ENCODE measurements at regions not wholly inside any gene's neighbourhood (a gene's known extent, or its start where the extent isn't known, plus 50 kb on each side); places are given as distances from the start of the nearest gene placed in this dataset.

- H3K9me2 ChIP-seq (replicated peaks; ENCODE audit: insufficient read depth), result no peaks in the 10 kb centered on the region
- no peaks in the 10 kb centered on the region for H3K27me3 ChIP-seq
- H3K27ac ChIP-seq, result peak overlapping the region; percentile 48
- no peaks in the 10 kb centered on the region for H3K79me2 ChIP-seq
- H3K36me3 ChIP-seq (replicated peaks; ENCODE audit: insufficient read depth, low read depth), result no peaks in the 10 kb centered on the region
- TF ChIP-seq EZH2phosphoT487 (IDR thresholded peaks at IDR 0.05; ENCODE audit: low read depth, severe bottlenecking, unreplicated experiment) (no peak), EZH2 (IDR thresholded peaks at IDR 0.05; ENCODE audit: borderline replicate concordance) (no peak)
- TF ChIP-seq, protein P1, sequence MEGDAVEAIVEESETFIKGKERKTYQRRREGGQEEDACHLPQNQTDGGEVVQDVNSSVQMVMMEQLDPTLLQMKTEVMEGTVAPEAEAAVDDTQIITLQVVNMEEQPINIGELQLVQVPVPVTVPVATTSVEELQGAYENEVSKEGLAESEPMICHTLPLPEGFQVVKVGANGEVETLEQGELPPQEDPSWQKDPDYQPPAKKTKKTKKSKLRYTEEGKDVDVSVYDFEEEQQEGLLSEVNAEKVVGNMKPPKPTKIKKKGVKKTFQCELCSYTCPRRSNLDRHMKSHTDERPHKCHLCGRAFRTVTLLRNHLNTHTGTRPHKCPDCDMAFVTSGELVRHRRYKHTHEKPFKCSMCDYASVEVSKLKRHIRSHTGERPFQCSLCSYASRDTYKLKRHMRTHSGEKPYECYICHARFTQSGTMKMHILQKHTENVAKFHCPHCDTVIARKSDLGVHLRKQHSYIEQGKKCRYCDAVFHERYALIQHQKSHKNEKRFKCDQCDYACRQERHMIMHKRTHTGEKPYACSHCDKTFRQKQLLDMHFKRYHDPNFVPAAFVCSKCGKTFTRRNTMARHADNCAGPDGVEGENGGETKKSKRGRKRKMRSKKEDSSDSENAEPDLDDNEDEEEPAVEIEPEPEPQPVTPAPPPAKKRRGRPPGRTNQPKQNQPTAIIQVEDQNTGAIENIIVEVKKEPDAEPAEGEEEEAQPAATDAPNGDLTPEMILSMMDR (IDR thresholded peaks at IDR 0.05; ENCODE audit: poor library complexity), result no peak
- no peak overlapping the region for H2AFZ ChIP-seq
- peaks cover 22% of the 10 kb centered on the region for H3K4me1 ChIP-seq (ENCODE audit: insufficient read depth)
- H3K9me3 ChIP-seq (ENCODE audit: low read depth), result no peaks in the 10 kb centered on the region
- no peaks in the 10 kb centered on the region for H4K20me1 ChIP-seq (ENCODE audit: insufficient read depth, poor library complexity, severe bottlenecking)
- no peak for DNase-seq (ENCODE audit: low spot score)
- H3K4me3 ChIP-seq, result no peak overlapping the region
- no peak overlapping the region for H3K4me2 ChIP-seq
Observed at GRCh38 chr5:67816456-67816855, 399.1 kb upstream of the PIK3R1 start.

DNA sequence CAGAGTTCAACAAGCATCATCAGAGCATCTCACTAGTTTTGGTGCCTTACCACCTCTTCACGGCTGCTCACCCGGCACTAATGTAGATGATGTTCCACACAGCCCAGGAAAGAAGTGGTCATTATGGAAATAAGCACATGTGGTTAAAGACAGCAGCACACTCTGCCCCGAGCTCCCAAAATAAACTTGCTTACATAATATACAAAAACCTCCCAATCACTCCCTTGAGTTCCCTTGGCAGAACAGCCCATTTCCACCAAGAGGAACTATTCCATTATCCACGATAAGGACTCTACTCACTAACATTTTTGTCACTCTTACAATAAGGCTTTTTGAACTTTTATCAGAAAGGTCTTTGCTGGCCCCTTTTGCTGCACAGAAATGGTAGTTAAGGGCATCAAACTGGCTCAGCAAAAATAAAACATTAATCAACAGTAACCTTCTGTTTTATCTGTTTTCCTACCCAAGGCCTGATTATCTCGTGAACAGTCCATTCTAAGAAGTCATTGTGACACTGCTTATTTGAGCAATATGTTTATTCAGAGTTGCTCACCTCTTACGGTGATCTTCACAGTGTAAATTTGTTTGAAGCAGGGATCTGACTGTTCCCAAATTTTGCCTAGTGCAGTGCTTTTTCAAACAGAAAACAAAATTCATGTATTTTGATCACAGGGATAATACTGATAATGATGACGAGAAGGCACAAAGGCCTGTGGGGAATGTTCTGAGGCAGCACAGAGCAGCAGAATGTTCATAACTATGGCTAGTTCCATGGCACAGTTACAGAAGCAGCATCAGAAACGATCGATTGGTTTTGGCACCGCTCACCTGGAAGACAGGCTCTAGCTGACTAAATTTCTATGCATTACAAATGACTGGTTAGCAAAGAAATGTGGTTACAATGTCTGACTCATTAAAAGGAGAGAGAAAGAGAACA, 399.8 kb upstream of the PIK3R1 start:
- Histone ChIP-seq H3K27ac (peak overlapping the region; percentile 48), H3K27me3 (no peaks in the 10 kb centered on the region), H2AFZ (no peak overlapping the region), H3K4me3 (no peak overlapping the region), H3K9me2 (replicated peaks; ENCODE audit: insufficient read depth) (no peaks in the 10 kb centered on the region), H3K4me1 (ENCODE audit: insufficient read depth) (peaks cover 22% of the 10 kb centered on the region), H3K79me2 (no peaks in the 10 kb centered on the region), H3K4me2 (peak overlapping the region; percentile 44), H3K36me3 (replicated peaks; ENCODE audit: insufficient read depth, low read depth) (no peaks in the 10 kb centered on the region), H4K20me1 (ENCODE audit: insufficient read depth, poor library complexity, severe bottlenecking) (no peaks in the 10 kb centered on the region), H3K9me3 (ENCODE audit: low read depth) (no peaks in the 10 kb centered on the region)
- peak; percentile 10 for DNase-seq (ENCODE audit: low spot score)
- 67% methylated on average over 10 of the region's 10 CpGs for WGBS (ENCODE audit: low lambda C conversion rate, missing lambda C conversion rate)
- TF ChIP-seq EZH2phosphoT487 (IDR thresholded peaks at IDR 0.05; ENCODE audit: low read depth, severe bottlenecking, unreplicated experiment) (no peak), EZH2 (IDR thresholded peaks at IDR 0.05; ENCODE audit: borderline replicate concordance) (no peak)
- TF ChIP-seq, protein P1 (IDR thresholded peaks at IDR 0.05; ENCODE audit: poor library complexity), result no peak

DNA sequence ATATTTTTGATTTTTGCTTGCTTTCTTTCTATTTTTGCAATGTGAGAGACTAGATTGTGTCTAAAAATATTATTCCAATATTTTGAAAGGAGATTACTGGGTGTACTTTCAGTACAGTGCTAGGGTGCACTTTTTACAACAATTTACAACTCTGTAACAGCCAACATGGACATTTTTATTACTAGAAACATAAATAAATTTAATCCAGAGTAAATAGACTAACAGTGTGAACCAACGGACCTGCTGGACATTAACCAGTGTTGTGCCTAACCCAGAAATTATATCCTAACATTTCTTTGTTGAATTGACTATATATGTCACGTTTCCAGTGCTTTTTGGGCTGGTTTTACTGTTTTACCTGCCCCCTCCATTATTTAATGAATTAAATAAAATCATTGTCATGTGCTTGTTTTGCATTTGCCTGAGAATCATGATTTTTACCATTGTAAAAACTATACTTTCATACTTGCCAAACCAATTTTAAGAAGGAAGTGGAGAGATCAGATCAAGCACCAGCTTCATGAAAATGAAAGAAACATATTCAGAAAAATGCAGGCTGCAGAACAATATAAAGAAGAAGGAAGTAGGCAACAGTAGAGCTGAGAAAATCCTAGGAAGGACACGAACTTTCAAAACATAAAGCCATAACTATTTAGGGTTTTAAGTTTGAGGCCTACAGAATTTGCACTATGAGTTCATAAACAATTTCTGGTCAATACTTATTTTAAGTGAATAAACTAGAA, 400.8 kb upstream of the PIK3R1 start:
- Histone ChIP-seq H3K9me2 (replicated peaks; ENCODE audit: insufficient read depth) (no peaks in the 10 kb centered on the region), H3K79me2 (no peaks in the 10 kb centered on the region), H3K36me3 (replicated peaks; ENCODE audit: insufficient read depth, low read depth) (no peaks in the 10 kb centered on the region), H3K9me3 (ENCODE audit: low read depth) (no peaks in the 10 kb centered on the region), H3K4me2 (peak overlapping the region; percentile 44), H3K4me3 (no peak overlapping the region), H2AFZ (no peak overlapping the region), H3K27ac (peak overlapping the region; percentile 33), H4K20me1 (ENCODE audit: insufficient read depth, poor library complexity, severe bottlenecking) (no peaks in the 10 kb centered on the region), H3K4me1 (ENCODE audit: insufficient read depth) (peaks cover 22% of the 10 kb centered on the region), H3K27me3 (no peaks in the 10 kb centered on the region)
- 52% methylated on average over 3 of the region's 3 CpGs for WGBS (ENCODE audit: low lambda C conversion rate, missing lambda C conversion rate)
- TF ChIP-seq EZH2phosphoT487 (IDR thresholded peaks at IDR 0.05; ENCODE audit: low read depth, severe bottlenecking, unreplicated experiment) (no peak), EZH2 (IDR thresholded peaks at IDR 0.05; ENCODE audit: borderline replicate concordance) (no peak)
- TF ChIP-seq, protein P1 (IDR thresholded peaks at IDR 0.05; ENCODE audit: poor library complexity), result no peak
- DNase-seq (ENCODE audit: low spot score), result no peak

Data from hepatocyte (in vitro differentiated cells).